HL-60 (cell line): ENCODE measurements at regions not wholly inside any gene's neighbourhood (a gene's known extent, or its start where the extent isn't known, plus 50 kb on each side); places are given as distances from the start of the nearest gene placed in this dataset.

Experiments
- GABPA ChIP-seq: IDR thresholded peaks from 2 replicates; pipeline ENCODE4 v1.6.1; 2012; ENCODE audit warnings: low read depth
- POLR2AphosphoS5 ChIP-seq: IDR thresholded peaks from 2 replicates; pipeline ENCODE4 v1.6.1; 2012; ENCODE audit warnings: low read depth
- SPI1 ChIP-seq: IDR thresholded peaks from 2 replicates; pipeline ENCODE4 v1.6.1; 2012; ENCODE audit warnings: low read depth, mild to moderate bottlenecking, borderline replicate concordance
- TF ChIP-seq, protein P1 (sequence below): IDR thresholded peaks from one replicate; pipeline ENCODE4 v1.5.1; 2011; ENCODE audit warnings: low read length, control low read depth, inconsistent platforms; ENCODE audit not compliant: insufficient read depth

DNA sequence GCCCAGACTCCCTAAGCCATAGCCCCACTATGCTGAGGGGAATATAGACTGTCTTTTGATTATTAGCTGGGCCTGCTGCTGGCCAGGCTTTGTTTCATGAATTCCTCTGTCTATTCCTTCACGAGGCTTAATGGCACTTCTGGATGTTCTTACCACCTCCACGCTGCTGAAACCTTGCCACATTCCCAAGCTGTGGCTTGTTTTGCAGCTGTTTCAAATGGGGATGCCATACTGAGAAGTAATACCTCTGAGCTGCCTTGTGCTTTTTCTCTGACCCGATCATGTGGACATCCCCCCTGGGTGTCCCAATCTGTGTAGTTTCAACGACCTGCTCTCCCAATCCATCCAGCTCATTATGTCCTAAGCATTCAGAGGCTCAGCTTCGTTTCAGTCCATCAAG lies 114.1 kb downstream of the ICOS start:
- TF ChIP-seq, protein P1, sequence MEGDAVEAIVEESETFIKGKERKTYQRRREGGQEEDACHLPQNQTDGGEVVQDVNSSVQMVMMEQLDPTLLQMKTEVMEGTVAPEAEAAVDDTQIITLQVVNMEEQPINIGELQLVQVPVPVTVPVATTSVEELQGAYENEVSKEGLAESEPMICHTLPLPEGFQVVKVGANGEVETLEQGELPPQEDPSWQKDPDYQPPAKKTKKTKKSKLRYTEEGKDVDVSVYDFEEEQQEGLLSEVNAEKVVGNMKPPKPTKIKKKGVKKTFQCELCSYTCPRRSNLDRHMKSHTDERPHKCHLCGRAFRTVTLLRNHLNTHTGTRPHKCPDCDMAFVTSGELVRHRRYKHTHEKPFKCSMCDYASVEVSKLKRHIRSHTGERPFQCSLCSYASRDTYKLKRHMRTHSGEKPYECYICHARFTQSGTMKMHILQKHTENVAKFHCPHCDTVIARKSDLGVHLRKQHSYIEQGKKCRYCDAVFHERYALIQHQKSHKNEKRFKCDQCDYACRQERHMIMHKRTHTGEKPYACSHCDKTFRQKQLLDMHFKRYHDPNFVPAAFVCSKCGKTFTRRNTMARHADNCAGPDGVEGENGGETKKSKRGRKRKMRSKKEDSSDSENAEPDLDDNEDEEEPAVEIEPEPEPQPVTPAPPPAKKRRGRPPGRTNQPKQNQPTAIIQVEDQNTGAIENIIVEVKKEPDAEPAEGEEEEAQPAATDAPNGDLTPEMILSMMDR = no peak
- TF ChIP-seq POLR2AphosphoS5 (no peak), GABPA (no peak), SPI1 (no peak)
